WTC11 (cell line): ENCODE measurements at regions not wholly inside any gene's neighbourhood (a gene's known extent, or its start where the extent isn't known, plus 50 kb on each side); places are given as distances from the start of the nearest gene placed in this dataset.

Source experiments
- ATAC-seq: fragments of 200-7000 bp; cut with Tn5 transposase; 2 replicates; pipeline ENCODE4 v1.10.0; 2021; ENCODE audit warnings: mild to moderate bottlenecking, moderate library complexity
- CTCF ChIA-PET: fragments of 300-600 bp; sonication (Branson Sonifier 250); formaldehyde crosslinking; loops from one replicate; lab custom pipeline; 2021; ENCODE audit warnings: antibody characterized with exemption; lab: Charles Lee
- POLR2A ChIA-PET: fragments of 350-600 bp; sonication (Branson Sonifier 250); formaldehyde crosslinking; loops from one replicate; lab custom pipeline; 2021; ENCODE audit warnings: antibody characterized with exemption; lab: Charles Lee
- DNase-seq: peaks from one replicate; pipeline ENCODE4 v3.0.0; 2021; ENCODE audit warnings: low spot score
- H3K27ac Mint-ChIP-seq: 2 replicates; pipeline ENCODE4 v1.8.0; 2021; ENCODE audit warnings: mixed read lengths
- H3K27me3 Mint-ChIP-seq: 2 replicates; pipeline ENCODE4 v1.8.0; 2021; ENCODE audit warnings: low read depth, mild to moderate bottlenecking, moderate library complexity, mixed read lengths
- H3K36me3 Mint-ChIP-seq: 2 replicates; pipeline ENCODE4 v1.8.0; 2021; ENCODE audit warnings: mixed read lengths
- H3K4me1 Mint-ChIP-seq: 2 replicates; pipeline ENCODE4 v1.8.0; 2022; ENCODE audit warnings: mixed read lengths
- H3K4me3 Mint-ChIP-seq: 2 replicates; pipeline ENCODE4 v1.8.0; 2021; ENCODE audit warnings: mild to moderate bottlenecking, moderate library complexity, mixed read lengths
- H3K9me3 Mint-ChIP-seq: 2 replicates; pipeline ENCODE4 v1.8.0; 2021; ENCODE audit warnings: mixed read lengths
- ARID4B ChIP-seq: sonication (generic); formaldehyde crosslinking; IDR thresholded peaks from 2 replicates; pipeline ENCODE4 v1.8.0; 2023; ENCODE audit warnings: missing genetic modification reagents, mild to moderate bottlenecking, borderline replicate concordance
- ATF1 ChIP-seq: sonication (generic); formaldehyde crosslinking; IDR thresholded peaks from 2 replicates; pipeline ENCODE4 v1.8.1; 2023; ENCODE audit warnings: mild to moderate bottlenecking, moderate library complexity, missing genetic modification reagents
- CDX4 ChIP-seq: fragments of 250-450 bp; sonication (Bioruptor Pico); IDR thresholded peaks from 2 replicates; pipeline ENCODE4 v1.9.0; 2021; ENCODE audit warnings: moderate library complexity, mild to moderate bottlenecking, inconsistent platforms, borderline replicate concordance
- E2F1 ChIP-seq: sonication (generic); formaldehyde crosslinking; IDR thresholded peaks from 2 replicates; pipeline ENCODE4 v1.8.0; 2022; ENCODE audit warnings: mild to moderate bottlenecking, missing genetic modification reagents
- ESRRA ChIP-seq: sonication (generic); formaldehyde crosslinking; IDR thresholded peaks from 2 replicates; pipeline ENCODE4 v1.8.1; 2022; ENCODE audit warnings: mild to moderate bottlenecking, missing genetic modification reagents, borderline replicate concordance
- JUN ChIP-seq: sonication (generic); formaldehyde crosslinking; IDR thresholded peaks from 2 replicates; pipeline ENCODE4 v1.8.0; 2023; ENCODE audit warnings: mild to moderate bottlenecking, missing genetic modification reagents
- MYBL2 ChIP-seq: sonication (generic); formaldehyde crosslinking; IDR thresholded peaks from 2 replicates; pipeline ENCODE4 v1.8.1; 2023; ENCODE audit warnings: mild to moderate bottlenecking, moderate library complexity, missing genetic modification reagents
- PREB ChIP-seq: sonication (generic); formaldehyde crosslinking; IDR thresholded peaks from 2 replicates; pipeline ENCODE4 v1.8.1; 2022; ENCODE audit warnings: mild to moderate bottlenecking, missing genetic modification reagents, moderate library complexity, borderline replicate concordance
- STAT6 ChIP-seq: sonication (generic); formaldehyde crosslinking; conservative IDR thresholded peaks from 2 replicates; pipeline ENCODE4 v1.8.1; 2023; ENCODE audit warnings: mild to moderate bottlenecking, low read depth, missing genetic modification reagents, moderate library complexity
- TEAD4 ChIP-seq: sonication (generic); formaldehyde crosslinking; IDR thresholded peaks from 2 replicates; pipeline ENCODE4 v1.8.0; 2022; ENCODE audit warnings: mild to moderate bottlenecking, missing genetic modification reagents
- ZNF138 ChIP-seq: sonication (generic); formaldehyde crosslinking; conservative IDR thresholded peaks from 2 replicates; pipeline ENCODE4 v1.8.1; 2022; ENCODE audit warnings: mild to moderate bottlenecking, moderate library complexity, missing genetic modification reagents
- ZNF416 ChIP-seq: fragments of 250-450 bp; sonication (Bioruptor Pico); IDR thresholded peaks from 2 replicates; pipeline ENCODE4 v1.9.0; 2021; ENCODE audit warnings: mild to moderate bottlenecking, inconsistent platforms
- ZNF532 ChIP-seq: fragments of 250-450 bp; sonication (Bioruptor Pico); IDR thresholded peaks from 2 replicates; pipeline ENCODE4 v1.9.0; 2021; ENCODE audit warnings: mild to moderate bottlenecking, borderline replicate concordance

- TF ChIP-seq ARID4B: no peak
Measured at GRCh38 chr6:77249560-77249959, 213.7 kb downstream of the HTR1B start (continued).

- no peak overlapping the region for H3K27ac Mint-ChIP-seq
- no peak for TF ChIP-seq ZNF532
- no peak for TF ChIP-seq ZNF416 (CRISPR knock-in tag)
- no peak for TF ChIP-seq JUN (CRISPR knock-in tag)
- TF ChIP-seq ATF1 (CRISPR knock-in tag): no peak
- TF ChIP-seq, all 79 proteins: peak for 0
- Mint-ChIP-seq H3K4me1 (peaks cover 8% of the 10 kb centered on the region), H3K27me3 (no peaks in the 10 kb centered on the region), H3K9me3 (no peaks in the 10 kb centered on the region), H3K36me3 (no peaks in the 10 kb centered on the region), H3K4me3 (no peak overlapping the region)
- ChIA-PET CTCF (interaction anchor here (0.9 kb wide), 1 partner anchor 15 kb away, joined by 3 read pairs; no protein-coding TSS in a partner anchor), POLR2A (no interaction called here)
- no peak for ATAC-seq
- DNase-seq: no peak
Measured at GRCh38 chr6:77245026-77245425, 218.3 kb downstream of the HTR1B start.

- H3K27ac Mint-ChIP-seq: no peak overlapping the region
- H3K36me3 Mint-ChIP-seq: no peaks in the 10 kb centered on the region
- no peaks in the 10 kb centered on the region for H3K27me3 Mint-ChIP-seq
- H3K4me1 Mint-ChIP-seq: 0 out of 2 replicates have a peak, but pooled peaks cover 6% of the 10 kb centered on the region
- no peak; the same call in 1 of the 2 replicates for ATAC-seq
- ChIA-PET POLR2A (no interaction called here), CTCF (interaction anchor here (1.2 kb wide), 1 partner anchor 14 kb away, joined by 3 read pairs; no protein-coding TSS in a partner anchor)
- H3K9me3 Mint-ChIP-seq: no peaks in the 10 kb centered on the region
- TF ChIP-seq PREB (CRISPR knock-in tag) (no peak), MYBL2 (CRISPR knock-in tag) (no peak), ZNF138 (CRISPR knock-in tag) (no peak), STAT6 (CRISPR knock-in tag) (no peak), ESRRA (CRISPR knock-in tag) (no peak), TEAD4 (no peak), CDX4 (CRISPR knock-in tag) (no peak), E2F1 (no peak)
- no peak for DNase-seq
- no peak overlapping the region for H3K4me3 Mint-ChIP-seq
Measured at GRCh38 chr6:77231438-77232305, 231.6 kb downstream of the HTR1B start.
